ENCODE measurements at regions not wholly inside any gene's neighbourhood (a gene's known extent, or its start where the extent isn't known, plus 50 kb on each side); places are given as distances from the start of the nearest gene placed in this dataset.

- no peaks in the 10 kb centered on the region for H3K9me3 ChIP-seq (ENCODE audit: control insufficient read depth, low read depth, low read length)
- H3K36me3 ChIP-seq (ENCODE audit: control insufficient read depth in 2 of 2, extremely low read depth in 1 of 2, insufficient read depth in 2 of 2, low read length in 2 of 2): no peaks in the 10 kb centered on the region
- dilution Hi-C loops (cut with MboI; ENCODE audit: extremely low pct_ligation_motif_present, low sequenced_read_pairs): no loop called here
- no peaks in the 10 kb centered on the region for H3K4me1 ChIP-seq (ENCODE audit: control insufficient read depth, extremely low read depth, insufficient read depth, low read length)
- no peaks in the 10 kb centered on the region for H3K79me2 ChIP-seq (ENCODE audit: control insufficient read depth, insufficient read depth, low read length)
- H3K27ac ChIP-seq (ENCODE audit: control insufficient read depth, insufficient read depth, low read length): no peak overlapping the region
- TF ChIP-seq EZH2 (IDR thresholded peaks at IDR 0.05; ENCODE audit: low read length) (no peak), CTCF (optimal IDR thresholded peaks at IDR 0.05 in 1 of 3, IDR thresholded peaks at IDR 0.05 in 1 of 3, conservative IDR thresholded peaks at IDR 0.05 in 1 of 3; ENCODE audit: extremely low read depth in 1 of 3, insufficient read depth in 2 of 3, low read length in 3 of 3) (no peak)
- H3K4me2 ChIP-seq (ENCODE audit: control insufficient read depth, extremely low read depth, insufficient read depth, low read depth, low read length): no peak overlapping the region
- no peak overlapping the region for H3K4me3 ChIP-seq (ENCODE audit: control insufficient read depth in 2 of 3, extremely low read depth in 1 of 3, insufficient read depth in 2 of 3, low read depth in 1 of 3, low read length in 3 of 3)
- no peaks in the 10 kb centered on the region for H3K27me3 ChIP-seq (ENCODE audit: control insufficient read depth, extremely low read depth, insufficient read depth, low read length)
- DNase-seq (ENCODE audit: low read depth, low spot score) (no peak), FAIRE-seq (no peak)
- no peaks in the 10 kb centered on the region for H4K20me1 ChIP-seq (ENCODE audit: control insufficient read depth, extremely low read depth, insufficient read depth, low read length)
- no peak overlapping the region for H2AFZ ChIP-seq (ENCODE audit: control insufficient read depth, low read length)
- no peak overlapping the region for H3K9ac ChIP-seq (ENCODE audit: control insufficient read depth, extremely low read depth, insufficient read depth, low read length)
- no peaks in the 10 kb centered on the region for H3K9me1 ChIP-seq (ENCODE audit: control insufficient read depth, extremely low read depth, insufficient read depth, low read length)
These were observed 439.5 kb downstream of the NEBL start for GRCh38 chr10:20457649-20458048.

- no peaks in the 10 kb centered on the region for H3K9me1 ChIP-seq (ENCODE audit: control insufficient read depth, extremely low read depth, insufficient read depth, low read length)
- FAIRE-seq (no peak), DNase-seq (ENCODE audit: low read depth, low spot score) (no peak)
- H3K27ac ChIP-seq (ENCODE audit: control insufficient read depth, insufficient read depth, low read length): no peak overlapping the region
- H3K9me3 ChIP-seq (ENCODE audit: control insufficient read depth, low read depth, low read length): no peaks in the 10 kb centered on the region
- no peaks in the 10 kb centered on the region for H4K20me1 ChIP-seq (ENCODE audit: control insufficient read depth, extremely low read depth, insufficient read depth, low read length)
- no peaks in the 10 kb centered on the region for H3K36me3 ChIP-seq (ENCODE audit: control insufficient read depth in 2 of 2, extremely low read depth in 1 of 2, insufficient read depth in 2 of 2, low read length in 2 of 2)
- H3K4me3 ChIP-seq (ENCODE audit: control insufficient read depth in 2 of 3, extremely low read depth in 1 of 3, insufficient read depth in 2 of 3, low read depth in 1 of 3, low read length in 3 of 3): no peak overlapping the region
- TF ChIP-seq CTCF (optimal IDR thresholded peaks at IDR 0.05 in 1 of 3, IDR thresholded peaks at IDR 0.05 in 1 of 3, conservative IDR thresholded peaks at IDR 0.05 in 1 of 3; ENCODE audit: extremely low read depth in 1 of 3, insufficient read depth in 2 of 3, low read length in 3 of 3) (no peak), EZH2 (IDR thresholded peaks at IDR 0.05; ENCODE audit: low read length) (no peak)
- H3K27me3 ChIP-seq (ENCODE audit: control insufficient read depth, extremely low read depth, insufficient read depth, low read length): no peaks in the 10 kb centered on the region
- no peaks in the 10 kb centered on the region for H3K4me1 ChIP-seq (ENCODE audit: control insufficient read depth, extremely low read depth, insufficient read depth, low read length)
- no peaks in the 10 kb centered on the region for H3K79me2 ChIP-seq (ENCODE audit: control insufficient read depth, insufficient read depth, low read length)
- dilution Hi-C loops (cut with MboI; ENCODE audit: extremely low pct_ligation_motif_present, low sequenced_read_pairs): no loop called here
- H3K4me2 ChIP-seq (ENCODE audit: control insufficient read depth, extremely low read depth, insufficient read depth, low read depth, low read length): no peak overlapping the region
- H2AFZ ChIP-seq (ENCODE audit: control insufficient read depth, low read length): no peak overlapping the region
- H3K9ac ChIP-seq (ENCODE audit: control insufficient read depth, extremely low read depth, insufficient read depth, low read length): no peak overlapping the region
These were observed 441.3 kb downstream of the NEBL start for GRCh38 chr10:20455774-20456173.

All from keratinocyte (primary cell).